Naive thymus-derived CD4-positive, alpha-beta T cell (primary cell): ENCODE measurements at regions not wholly inside any gene's neighbourhood (a gene's known extent, or its start where the extent isn't known, plus 50 kb on each side); places are given as distances from the start of the nearest gene placed in this dataset.

Experiments used
- ATAC-seq: fragments of 150-1000 bp; cut with Tn5 transposase; 2 replicates; pipeline ENCODE4 v1.10.0; 2021; ENCODE audit warnings: mild to moderate bottlenecking, moderate library complexity
- CTCF ChIA-PET: fragments of 350-600 bp; sonication (Branson Sonifier 250); formaldehyde crosslinking; loops from one replicate; lab custom pipeline; 2021; ENCODE audit warnings: antibody characterized with exemption; lab: Charles Lee
- POLR2A ChIA-PET: fragments of 350-600 bp; sonication (Branson Sonifier 250); formaldehyde crosslinking; loops from one replicate; lab custom pipeline; 2021; ENCODE audit warnings: antibody characterized with exemption, inconsistent platforms; lab: Charles Lee
- DNase-seq, 9 donors: peaks; one replicate each; pipeline versions ENCODE4 v3.0.0 to v3.0.0-alpha.2; 2020 to 2022; ENCODE audit warnings: mixed read lengths in 1 of 9
- H3K27ac ChIP-seq: one replicate; pipeline ENCODE4 v1.7.0; 2013; ENCODE audit warnings: mild to moderate bottlenecking, low read depth, low read length, moderate library complexity
- H3K27me3 ChIP-seq, 2 donors: one replicate each; pipeline ENCODE4 v1.7.0; 2013; ENCODE audit warnings: low read length in 2 of 2, mild to moderate bottlenecking in 2 of 2, moderate library complexity in 2 of 2; ENCODE audit not compliant: control insufficient read depth in 2 of 2, insufficient read depth in 2 of 2
- H3K36me3 ChIP-seq, 3 experiments: 1 replicate in 2 of 3; 2 replicates in 1 of 3; pipeline ENCODE4 v1.7.0; 2013; ENCODE audit warnings: low read length in 3 of 3, mild to moderate bottlenecking in 3 of 3, moderate library complexity in 1 of 3; ENCODE audit not compliant: insufficient read depth in 3 of 3, control insufficient read depth in 2 of 3
- H3K4me1 ChIP-seq, 2 donors: one replicate each; pipeline ENCODE4 v1.7.0; 2013; ENCODE audit warnings: low read length in 2 of 2, mild to moderate bottlenecking in 2 of 2, moderate library complexity in 1 of 2; ENCODE audit not compliant: control insufficient read depth in 2 of 2, insufficient read depth in 2 of 2
- H3K4me3 ChIP-seq: 2 replicates; pipeline ENCODE4 v1.7.0; 2013; ENCODE audit warnings: mild to moderate bottlenecking, low read length
- H3K9me3 ChIP-seq, 3 experiments: 1 replicate in 2 of 3; 2 replicates in 1 of 3; pipeline ENCODE4 v1.7.0; 2013; ENCODE audit warnings: low read length in 3 of 3; ENCODE audit not compliant: control insufficient read depth in 2 of 3
- H3K27ac Mint-ChIP-seq, 9 donors: one replicate each; pipeline ENCODE4 v1.8.0; 2020 to 2022; ENCODE audit warnings: mixed read lengths in 9 of 9, mild to moderate bottlenecking in 8 of 9, moderate library complexity in 5 of 9, inconsistent platforms in 2 of 9
- H3K27me3 Mint-ChIP-seq, 5 donors: one replicate each; pipeline ENCODE4 v1.8.0; 2021 to 2022; ENCODE audit warnings: mixed read lengths in 5 of 5, mild to moderate bottlenecking in 1 of 5
- H3K36me3 Mint-ChIP-seq, 5 donors: one replicate each; pipeline ENCODE4 v1.8.0; 2020 to 2022; ENCODE audit warnings: mixed read lengths in 5 of 5, mild to moderate bottlenecking in 3 of 5, inconsistent platforms in 1 of 5
- H3K4me1 Mint-ChIP-seq, 7 donors: one replicate each; pipeline ENCODE4 v1.8.0; 2020 to 2022; ENCODE audit warnings: mixed read lengths in 7 of 7, mild to moderate bottlenecking in 3 of 7, inconsistent platforms in 1 of 7
- H3K4me3 Mint-ChIP-seq, 10 donors: one replicate each; pipeline ENCODE4 v1.8.0; 2020 to 2022; ENCODE audit warnings: mild to moderate bottlenecking in 10 of 10, mixed read lengths in 10 of 10, moderate library complexity in 6 of 10, inconsistent platforms in 2 of 10
- H3K9me3 Mint-ChIP-seq, 11 donors: one replicate each; pipeline ENCODE4 v1.8.0; 2020 to 2022; ENCODE audit warnings: mixed read lengths in 11 of 11, mild to moderate bottlenecking in 4 of 11, inconsistent platforms in 1 of 11, moderate library complexity in 1 of 11
- intact Hi-C, 2 donors: fragments of 100-400 bp; cut with micrococcal nuclease; formaldehyde crosslinking; loops; one replicate each; pipeline ENCODE4 v1.15.1; 2023

DNA sequence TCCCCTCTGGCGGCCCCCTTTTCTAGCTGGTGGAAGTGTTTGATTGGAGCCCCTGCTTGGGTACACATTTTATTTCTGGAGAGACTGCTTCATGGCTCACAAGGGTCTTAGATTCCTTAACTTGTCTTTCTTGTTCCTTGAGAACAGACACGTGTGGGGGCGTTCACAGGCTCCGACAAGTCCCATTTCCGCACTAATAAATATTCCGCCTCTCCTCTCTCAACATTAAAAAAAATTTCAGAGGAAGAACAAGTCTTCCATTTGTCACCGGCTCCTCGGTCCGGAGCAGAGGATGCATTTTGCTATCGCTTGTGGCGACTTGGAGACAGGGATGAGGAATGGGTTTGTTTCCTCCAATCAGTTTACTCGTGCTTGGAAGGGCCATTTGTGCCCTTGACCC lies 134.0 kb upstream of the PODXL start:
- ChIA-PET POLR2A (no interaction called here), CTCF (no interaction called here)
- DNase-seq: no peak
- H3K27me3 ChIP-seq: no peaks in the 10 kb centered on the region
- Mint-ChIP-seq H3K9me3 (no peaks in the 10 kb centered on the region), H3K27ac (no peak overlapping the region), H3K4me3 (no peak overlapping the region), H3K27me3 (peaks cover 6 to 62% (median 41%) of the 10 kb centered on the region in 5 donors), H3K4me1 (peaks cover 0 to 7% (median 0%) of the 10 kb centered on the region in 7 donors), H3K36me3 (no peaks in the 10 kb centered on the region)
- ATAC-seq: no peak
- no peak overlapping the region for H3K27ac ChIP-seq
- H3K4me1 ChIP-seq: no peaks in the 10 kb centered on the region
- no peaks in the 10 kb centered on the region for H3K9me3 ChIP-seq
- intact Hi-C loops: loop anchor here in 1 of 2 donors (10.0 kb wide), 1 partner anchor 894 kb away; no protein-coding TSS in a partner anchor
- H3K4me3 ChIP-seq: no peak overlapping the region
- H3K36me3 ChIP-seq: no peaks in the 10 kb centered on the region

DNA sequence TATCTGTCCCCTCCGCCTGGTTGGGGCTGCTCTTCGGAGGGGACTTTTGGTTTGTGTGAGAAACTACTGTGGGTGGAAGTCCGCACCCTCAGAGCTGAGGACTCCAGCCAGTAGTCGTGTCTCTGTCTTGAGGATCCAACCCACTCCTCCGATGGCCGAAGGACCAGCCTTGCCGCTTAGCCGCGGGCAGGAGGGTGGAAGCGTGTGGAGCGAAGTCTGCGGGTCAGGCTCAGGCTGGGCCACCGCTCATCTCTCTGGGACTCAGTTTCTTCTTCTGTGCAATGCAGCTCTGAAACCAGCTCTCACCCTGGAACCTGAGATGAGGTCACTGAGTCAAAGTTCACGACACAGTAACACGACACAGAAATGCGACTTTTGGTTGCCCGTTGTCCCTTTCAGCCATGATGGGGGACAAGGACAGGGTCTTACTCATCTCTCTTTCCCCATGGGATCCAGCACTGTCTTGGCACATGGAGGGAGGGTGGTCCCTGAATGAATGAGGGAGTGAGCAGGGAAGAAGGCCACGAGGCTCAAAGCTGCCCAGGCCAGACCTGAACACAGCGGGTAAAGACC lies 133.3 kb upstream of the PODXL start:
- H3K4me1 ChIP-seq: no peaks in the 10 kb centered on the region
- intact Hi-C loops: loop anchor here in 1 of 2 donors (2.0 to 10.0 kb wide), 2 partner anchors 361 to 895 kb away; no protein-coding TSS in a partner anchor
- no peaks in the 10 kb centered on the region for H3K36me3 ChIP-seq
- ATAC-seq (no peak), DNase-seq (no peak)
- ChIA-PET POLR2A (no interaction called here), CTCF (no interaction called here)
- peaks cover 6 to 62% (median 47%) of the 10 kb centered on the region in 5 donors for H3K27me3 Mint-ChIP-seq
- no peaks in the 10 kb centered on the region for H3K9me3 Mint-ChIP-seq
- H3K4me3 Mint-ChIP-seq: no peak overlapping the region
- H3K4me3 ChIP-seq: no peak overlapping the region
- H3K4me1 Mint-ChIP-seq: peaks cover 0 to 7% (median 0%) of the 10 kb centered on the region in 7 donors
- H3K27me3 ChIP-seq: no peaks in the 10 kb centered on the region
- H3K27ac Mint-ChIP-seq: no peak overlapping the region
- H3K9me3 ChIP-seq: no peaks in the 10 kb centered on the region
- H3K36me3 Mint-ChIP-seq: no peaks in the 10 kb centered on the region
- no peak overlapping the region for H3K27ac ChIP-seq

DNA sequence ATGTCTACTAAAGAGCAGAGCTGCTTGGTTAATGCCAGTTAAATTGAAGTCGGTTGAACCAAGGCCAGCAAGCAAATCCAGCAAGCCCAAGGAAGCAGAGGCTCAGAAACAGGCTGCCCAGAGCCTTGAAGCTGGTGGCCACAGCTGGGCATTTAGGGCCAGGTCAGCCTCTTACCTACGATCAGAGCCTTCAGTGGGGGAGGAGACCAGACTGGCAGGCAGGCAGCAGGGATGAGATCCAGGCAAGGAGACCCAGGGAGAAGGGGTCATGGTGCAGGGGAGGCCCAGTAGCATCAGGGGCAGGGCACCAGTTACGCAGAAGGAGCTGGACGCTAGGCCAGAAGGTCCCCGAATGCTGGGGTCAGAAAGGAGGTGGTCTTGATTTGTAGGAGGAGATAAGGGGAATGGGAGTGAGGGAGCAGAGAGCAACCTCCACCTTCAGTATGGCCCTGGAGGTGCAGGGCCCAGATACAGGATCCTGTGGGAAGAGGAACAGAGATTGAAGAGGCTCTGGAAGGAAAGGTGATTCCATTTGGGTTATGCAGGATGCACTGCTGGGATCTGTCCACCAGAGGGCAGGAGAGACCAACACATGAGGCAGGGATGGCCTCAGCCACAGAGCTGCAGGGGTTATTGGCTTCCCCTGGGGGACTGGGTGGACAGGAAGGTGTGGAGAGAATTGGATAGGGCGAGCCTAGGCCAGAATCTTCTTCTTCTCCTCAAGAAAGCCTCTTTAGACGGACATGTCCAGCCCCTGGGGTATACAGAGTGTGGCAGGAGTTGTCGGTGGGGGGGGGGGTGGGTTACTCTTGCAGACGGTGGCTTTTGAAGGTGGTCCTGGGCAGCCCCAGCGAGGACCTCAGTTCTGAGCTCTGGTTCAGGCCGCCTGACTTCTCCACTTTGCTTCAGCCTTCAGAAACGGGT lies 132.6 kb upstream of the PODXL start:
- H3K4me3 ChIP-seq: no peak overlapping the region
- H3K9me3 ChIP-seq: no peaks in the 10 kb centered on the region
- CTCF ChIA-PET: no interaction called here
- Mint-ChIP-seq H3K9me3 (no peaks in the 10 kb centered on the region), H3K36me3 (no peaks in the 10 kb centered on the region), H3K27me3 (peaks cover 6 to 62% (median 49%) of the 10 kb centered on the region in 5 donors), H3K4me1 (peaks cover 0 to 7% (median 0%) of the 10 kb centered on the region in 7 donors), H3K4me3 (no peak overlapping the region), H3K27ac (peak overlapping the region in 1 of 9 donors; percentile 33)
- H3K27ac ChIP-seq: no peak overlapping the region
- intact Hi-C loops: loop anchor here in 1 of 2 donors (2.0 kb wide), 1 partner anchor 362 kb away; no protein-coding TSS in a partner anchor
- ATAC-seq: peak; percentile 80
- H3K4me1 ChIP-seq: no peaks in the 10 kb centered on the region
- H3K36me3 ChIP-seq: no peaks in the 10 kb centered on the region
- POLR2A ChIA-PET: no interaction called here
- peak in 7 of 9 donors; percentile 23 to 57 (median 42) for DNase-seq
- H3K27me3 ChIP-seq: no peaks in the 10 kb centered on the region

DNA sequence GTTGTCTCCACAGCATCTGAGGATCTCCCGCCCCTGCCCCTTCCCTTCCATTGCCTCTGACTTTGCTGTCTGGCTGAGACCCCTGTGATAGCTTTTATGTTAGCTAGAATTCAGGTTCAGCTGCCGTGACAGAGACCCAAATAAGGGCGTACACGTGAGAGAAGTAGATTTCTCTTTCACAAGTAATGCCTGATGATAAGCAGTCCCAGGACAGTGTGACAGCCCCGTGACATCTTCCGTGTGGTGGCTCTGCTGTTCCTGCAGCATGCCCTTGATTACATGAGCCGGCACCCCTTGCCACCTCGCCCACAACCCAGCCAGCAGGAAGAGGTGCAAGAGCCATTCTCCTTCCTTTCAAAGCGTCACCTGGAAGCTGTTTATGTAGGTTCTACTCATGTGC lies 130.9 kb upstream of the PODXL start:
- CTCF ChIA-PET: no interaction called here

DNA sequence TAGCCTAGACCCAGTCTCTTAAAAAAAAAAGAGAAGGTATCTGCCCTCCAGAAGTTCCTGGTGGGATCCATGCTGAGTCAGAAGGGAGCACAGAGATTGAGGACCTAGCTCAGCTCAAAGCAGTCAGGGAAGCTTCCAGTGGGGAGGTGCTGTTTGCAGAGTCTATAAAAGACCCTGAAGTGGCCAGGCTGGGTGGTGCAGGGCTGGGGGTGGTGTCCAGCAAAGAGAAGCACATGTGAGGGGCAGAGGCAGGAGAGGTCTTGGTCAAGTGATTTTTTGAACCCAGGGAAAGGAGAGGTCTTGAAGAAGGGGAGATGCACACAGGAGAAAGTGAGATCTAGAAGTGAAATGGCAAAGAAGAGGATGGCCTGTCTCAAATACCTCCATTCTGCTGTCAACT lies 130.4 kb upstream of the PODXL start:
- H3K27ac ChIP-seq: no peak overlapping the region
- ChIA-PET POLR2A (no interaction called here), CTCF (no interaction called here)
- peaks cover 0 to 3% (median 0%) of the 10 kb centered on the region in 7 donors for H3K4me1 Mint-ChIP-seq
- no peaks in the 10 kb centered on the region for H3K36me3 Mint-ChIP-seq
- H3K27ac Mint-ChIP-seq: peak overlapping the region in 1 of 9 donors; percentile 45
- no peaks in the 10 kb centered on the region for H3K9me3 ChIP-seq
- no peak for DNase-seq
- no peaks in the 10 kb centered on the region for H3K27me3 ChIP-seq
- no peaks in the 10 kb centered on the region for H3K4me1 ChIP-seq
- intact Hi-C loops: no loop called here
- no peak overlapping the region for H3K4me3 ChIP-seq
- H3K4me3 Mint-ChIP-seq: no peak overlapping the region
- H3K9me3 Mint-ChIP-seq: peaks cover 0 to 1% (median 0%) of the 10 kb centered on the region in 11 donors
- H3K36me3 ChIP-seq: no peaks in the 10 kb centered on the region
- peaks cover 8 to 48% (median 47%) of the 10 kb centered on the region in 5 donors for H3K27me3 Mint-ChIP-seq
- no peak for ATAC-seq

More for the DNA sequence above, 130.9 kb upstream of the PODXL start:
- no peaks in the 10 kb centered on the region for H3K27me3 ChIP-seq
- no peak overlapping the region for H3K27ac ChIP-seq
- no peaks in the 10 kb centered on the region for H3K36me3 ChIP-seq
- H3K4me3 Mint-ChIP-seq: no peak overlapping the region
- ATAC-seq (no peak), DNase-seq (no peak)
- H3K4me1 ChIP-seq: no peaks in the 10 kb centered on the region
- intact Hi-C loops: no loop called here
- H3K4me1 Mint-ChIP-seq: peaks cover 0 to 6% (median 0%) of the 10 kb centered on the region in 7 donors
- peak overlapping the region in 1 of 9 donors; percentile 45 for H3K27ac Mint-ChIP-seq
- H3K9me3 Mint-ChIP-seq: no peaks in the 10 kb centered on the region
- H3K36me3 Mint-ChIP-seq: no peaks in the 10 kb centered on the region
- H3K9me3 ChIP-seq: no peaks in the 10 kb centered on the region
- H3K27me3 Mint-ChIP-seq: peaks cover 6 to 53% (median 49%) of the 10 kb centered on the region in 5 donors
- H3K4me3 ChIP-seq: no peak overlapping the region
- POLR2A ChIA-PET: no interaction called here

DNA sequence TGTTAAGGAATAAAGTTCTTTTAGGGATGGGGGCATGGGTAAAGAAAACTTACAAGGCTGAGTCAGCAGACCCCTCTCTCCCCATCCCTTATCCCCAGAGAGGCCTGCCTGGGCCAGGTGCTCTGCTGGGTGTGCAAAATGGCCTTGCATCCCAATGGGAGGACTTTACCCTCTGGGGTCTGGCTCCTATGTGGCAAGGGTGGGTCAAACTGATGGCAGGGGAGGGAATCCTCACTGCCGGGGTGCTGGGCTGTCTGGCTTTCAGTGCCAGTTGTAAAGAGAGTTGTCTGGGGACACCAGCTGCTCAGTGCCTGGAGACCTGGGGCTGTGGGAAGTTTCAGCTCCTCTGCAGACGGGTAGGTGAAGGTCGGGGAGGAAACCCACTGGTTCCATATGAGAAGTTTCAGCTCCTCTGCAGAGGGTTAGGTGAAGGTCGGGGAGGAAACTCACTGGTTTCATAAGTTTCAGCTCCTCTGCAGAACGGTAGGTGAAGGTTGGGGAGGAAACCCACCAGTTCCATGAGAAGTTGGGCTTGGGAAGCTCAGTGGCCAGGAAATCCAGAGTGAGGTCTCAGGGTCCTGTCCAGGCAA lies 127.2 kb upstream of the PODXL start:
- no peak overlapping the region for H3K27ac ChIP-seq
- H3K9me3 Mint-ChIP-seq: peaks cover 0 to 10% (median 2%) of the 10 kb centered on the region in 11 donors
- no peaks in the 10 kb centered on the region for H3K36me3 ChIP-seq
- H3K36me3 Mint-ChIP-seq: peaks cover 0 to 4% (median 0%) of the 10 kb centered on the region in 5 donors
- ATAC-seq (no peak), DNase-seq (no peak)
- no peaks in the 10 kb centered on the region for H3K9me3 ChIP-seq
- H3K27ac Mint-ChIP-seq: no peak overlapping the region
- no peak overlapping the region for H3K4me3 ChIP-seq
- no peaks in the 10 kb centered on the region for H3K4me1 Mint-ChIP-seq
- ChIA-PET CTCF (no interaction called here), POLR2A (no interaction called here)
- H3K4me1 ChIP-seq: no peaks in the 10 kb centered on the region
- H3K4me3 Mint-ChIP-seq: no peak overlapping the region
- H3K27me3 Mint-ChIP-seq: peaks cover 3 to 45% (median 42%) of the 10 kb centered on the region in 5 donors
- no peaks in the 10 kb centered on the region for H3K27me3 ChIP-seq
- intact Hi-C loops: no loop called here
